CD4-positive, alpha-beta T cell treated with Interferon alpha-2 for 1 hour (primary cell): ENCODE measurements at regions not wholly inside any gene's neighbourhood (a gene's known extent, or its start where the extent isn't known, plus 50 kb on each side); places are given as distances from the start of the nearest gene placed in this dataset.

Source experiments
- DNase-seq, 2 donors: peaks; one replicate each; pipeline ENCODE4 v3.0.0-alpha.2; 2020 to 2022

GRCh38 chr10:6919077-6919476 lies 339.0 kb upstream of the PRKCQ start:
- no peak for DNase-seq

- DNase-seq: peak; percentile 60 to 76
Measured at GRCh38 chr10:6918305-6918704, 338.2 kb upstream of the PRKCQ start.

- DNase-seq: no peak
Measured at GRCh38 chr10:6917125-6917524, 337.0 kb upstream of the PRKCQ start.

- DNase-seq: peak in 1 of 2 donors; percentile 12
Measured at GRCh38 chr10:6916601-6917000, 336.5 kb upstream of the PRKCQ start.

GRCh38 chr10:6915307-6915706 lies 335.2 kb upstream of the PRKCQ start:
- no peak for DNase-seq

GRCh38 chr10:6912929-6913328 lies 332.9 kb upstream of the PRKCQ start:
- DNase-seq: no peak

GRCh38 chr10:6912424-6912823 lies 332.3 kb upstream of the PRKCQ start:
- no peak for DNase-seq

- DNase-seq: no peak
Measured at GRCh38 chr10:6912021-6912420, 331.9 kb upstream of the PRKCQ start.

GRCh38 chr10:6909905-6910560 lies 330.0 kb upstream of the PRKCQ start:
- DNase-seq: no peak

GRCh38 chr10:6907877-6908530 lies 327.9 kb upstream of the PRKCQ start:
- DNase-seq: no peak

- no peak for DNase-seq
Measured at GRCh38 chr10:6894405-6894804, 314.3 kb upstream of the PRKCQ start.

GRCh38 chr10:6892864-6893263 lies 312.8 kb upstream of the PRKCQ start:
- no peak for DNase-seq

- DNase-seq: no peak
Measured at GRCh38 chr10:6891924-6892323, 311.8 kb upstream of the PRKCQ start.

- no peak for DNase-seq
Measured at GRCh38 chr10:6889718-6890117, 309.6 kb upstream of the PRKCQ start.

GRCh38 chr10:6888434-6888833 lies 308.4 kb upstream of the PRKCQ start:
- DNase-seq: no peak

GRCh38 chr10:6885284-6885683 lies 305.2 kb upstream of the PRKCQ start:
- DNase-seq: no peak

GRCh38 chr10:6881987-6882386 lies 301.9 kb upstream of the PRKCQ start:
- no peak for DNase-seq

GRCh38 chr10:6877722-6878392 lies 297.8 kb upstream of the PRKCQ start:
- no peak for DNase-seq

- DNase-seq: no peak
Measured at GRCh38 chr10:6877336-6877721, 297.3 kb upstream of the PRKCQ start.

GRCh38 chr10:6875269-6875865 lies 295.3 kb upstream of the PRKCQ start:
- DNase-seq: no peak

GRCh38 chr10:6871128-6871527 lies 291.1 kb upstream of the PRKCQ start:
- no peak for DNase-seq

- no peak for DNase-seq
Measured at GRCh38 chr10:6868036-6868725, 288.1 kb upstream of the PRKCQ start.

GRCh38 chr10:6866757-6867156 lies 286.7 kb upstream of the PRKCQ start:
- no peak for DNase-seq
